Heart right ventricle (tissue), 16 donors: ENCODE measurements at regions not wholly inside any gene's neighbourhood (a gene's known extent, or its start where the extent isn't known, plus 50 kb on each side); places are given as distances from the start of the nearest gene placed in this dataset.
"Not testable (repeated sequence)": the region's sequence is repeated elsewhere in the genome, so short reads cannot be mapped to it uniquely, and the experiment has no call there.

ENCODE experiments used
- ATAC-seq, 8 donors: fragments of 200-7000 bp; cut with Tn5 transposase; one replicate each; pipeline ENCODE4 v1.9.1; 2020; ENCODE audit warnings: mild to moderate bottlenecking in 8 of 8, moderate library complexity in 8 of 8, moderate number of reproducible peaks in 1 of 8
- DNase-seq, 2 donors: peaks; one replicate each; pipeline ENCODE4 v3.0.0-alpha.2; 2020
- H3K27ac ChIP-seq, 10 donors: fragments of 200-600 bp; sonication (generic) in 2 of 10; one replicate each; pipeline versions ENCODE4 v1.5.0 to v1.8.0; 2020 to 2022; ENCODE audit warnings: mild to moderate bottlenecking in 3 of 10
- H3K27me3 ChIP-seq, 7 donors: fragments of 200-600 bp; one replicate each; pipeline ENCODE4 v1.8.0; 2021 to 2022; ENCODE audit warnings: mild to moderate bottlenecking in 2 of 7
- H3K36me3 ChIP-seq, 9 donors: fragments of 200-600 bp; sonication (generic) in 1 of 9; one replicate each; pipeline versions ENCODE4 v1.5.0 to v1.8.0; 2020 to 2022; ENCODE audit warnings: mild to moderate bottlenecking in 2 of 9
- H3K4me1 ChIP-seq, 9 donors: fragments of 200-600 bp; sonication (generic) in 1 of 9; one replicate each; pipeline versions ENCODE4 v1.5.0 to v1.8.0; 2020 to 2022; ENCODE audit warnings: mild to moderate bottlenecking in 4 of 9
- H3K4me3 ChIP-seq, 10 donors: fragments of 200-600 bp; sonication (generic) in 2 of 10; one replicate each; pipeline versions ENCODE4 v1.5.0 to v1.8.0; 2020 to 2022; ENCODE audit warnings: mild to moderate bottlenecking in 7 of 10, moderate library complexity in 2 of 10
- H3K9me3 ChIP-seq, 11 donors: fragments of 200-600 bp in 10 of 11; sonication (generic) in 2 of 11; one replicate each; pipeline versions ENCODE4 v1.5.0 to v1.8.0; 2013 to 2022; ENCODE audit warnings: mild to moderate bottlenecking in 2 of 11, control low read depth in 1 of 11, moderate library complexity in 1 of 11
- WGBS, 2 donors: extraction: QIAGEN DNeasy Blood & Tissue Kit; methylation state at CpG; one replicate each; pipeline ENCODE4 v1.1.7; 2013; ENCODE audit warnings: inconsistent platforms in 1 of 2; 5-methylcytosine and 5-hydroxymethylcytosine counted together
- intact Hi-C, 10 donors: fragments of 100-400 bp; cut with DNase I; formaldehyde crosslinking; loops; one replicate each; pipeline versions ENCODE4 v1.11.1 to v1.14.2; 2022
- TF ChIP-seq, protein P1 (sequence below), 9 donors: fragments of 200-600 bp; sonication (generic) in 2 of 9; IDR thresholded peaks; one replicate each; pipeline versions ENCODE4 v1.5.0 to v1.8.0; 2021 to 2022; ENCODE audit warnings: antibody characterized with exemption in 9 of 9, mild to moderate bottlenecking in 5 of 9, moderate library complexity in 1 of 9
- donor health status: Arrhythmogenic right ventricular cardiomyopathy.
- donor health status: ischemic (EF 13 %, LVEDD 7.1; RV severe dilation, severe dysfunction).
- donor health status: healthy with polysubstance abuse.
- donor health status: DM: no; HTN: yes; CAD: no.
- donor health status: DM: no; HTN: no; CAD: no.
- donor health status: ischemic (EF 25% LVEDD 6.9; RV normal size, moderate dysfunction).
- donor health status: ischemic (EF 25% LVEDD 5.7; RV mildly dilated, moderate dysfunction).
- donor health status: healthy.
- donor health status: DM: yes; HTN: yes; CAD: no.
- donor health status: Ischemic cardiomyopathy.
- donor health status: ischemic (EF 35%, LVEDD 5.7; RV mildly dilated, moderate dysfunction).
- donor health status: nonischemic (EF 11% LVEDD 7.7; RV severe dilation, severe dysfunction).
- donor health status: DM: yes; HTN: yes; CAD: no.
- donor health status: PGD.
- donor health status: ischemic (EF 29% LVEDD 5.4; RV normal size, mild dysfunction).
- donor health status: nonischemic (EF 23%, LVEDD 6.1; RV moderate dilation, normal function).

DNA sequence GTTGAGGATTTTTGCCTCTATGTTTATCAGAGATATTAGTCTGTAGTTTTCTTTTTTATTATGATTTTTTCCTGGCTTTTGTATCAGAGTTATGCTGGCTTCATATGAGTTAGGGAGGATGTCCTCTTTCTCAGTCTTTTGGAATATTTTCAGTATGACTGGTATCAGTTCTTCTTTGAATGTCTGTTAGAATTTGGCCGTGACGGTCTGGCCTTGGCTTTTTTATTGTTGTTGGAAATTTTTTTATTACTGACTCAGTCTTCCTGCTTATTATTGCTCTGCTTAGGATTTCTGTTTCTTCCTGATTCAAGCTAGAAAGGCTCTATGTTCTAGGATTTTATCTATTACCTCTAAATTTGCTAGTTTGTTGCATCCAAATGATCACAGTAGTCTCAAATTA, 421.9 kb downstream of the CDH10 start:
- WGBS, 2 donors, result 65 to 77% methylated on average over 2 of the region's 2 CpGs
- Histone ChIP-seq H3K36me3 (no peaks in the 10 kb centered on the region), H3K9me3 (peaks cover 0 to 36% (median 0%) of the 10 kb centered on the region in 11 donors), H3K27ac (no peak overlapping the region), H3K27me3 (no peaks in the 10 kb centered on the region), H3K4me1 (no peaks in the 10 kb centered on the region), H3K4me3 (no peak overlapping the region)
- no peak for ATAC-seq
- TF ChIP-seq, protein P1, sequence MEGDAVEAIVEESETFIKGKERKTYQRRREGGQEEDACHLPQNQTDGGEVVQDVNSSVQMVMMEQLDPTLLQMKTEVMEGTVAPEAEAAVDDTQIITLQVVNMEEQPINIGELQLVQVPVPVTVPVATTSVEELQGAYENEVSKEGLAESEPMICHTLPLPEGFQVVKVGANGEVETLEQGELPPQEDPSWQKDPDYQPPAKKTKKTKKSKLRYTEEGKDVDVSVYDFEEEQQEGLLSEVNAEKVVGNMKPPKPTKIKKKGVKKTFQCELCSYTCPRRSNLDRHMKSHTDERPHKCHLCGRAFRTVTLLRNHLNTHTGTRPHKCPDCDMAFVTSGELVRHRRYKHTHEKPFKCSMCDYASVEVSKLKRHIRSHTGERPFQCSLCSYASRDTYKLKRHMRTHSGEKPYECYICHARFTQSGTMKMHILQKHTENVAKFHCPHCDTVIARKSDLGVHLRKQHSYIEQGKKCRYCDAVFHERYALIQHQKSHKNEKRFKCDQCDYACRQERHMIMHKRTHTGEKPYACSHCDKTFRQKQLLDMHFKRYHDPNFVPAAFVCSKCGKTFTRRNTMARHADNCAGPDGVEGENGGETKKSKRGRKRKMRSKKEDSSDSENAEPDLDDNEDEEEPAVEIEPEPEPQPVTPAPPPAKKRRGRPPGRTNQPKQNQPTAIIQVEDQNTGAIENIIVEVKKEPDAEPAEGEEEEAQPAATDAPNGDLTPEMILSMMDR (IDR thresholded peaks at IDR 0.05), result no peak
- intact Hi-C loops, result no loop called here
- no peak for DNase-seq

DNA sequence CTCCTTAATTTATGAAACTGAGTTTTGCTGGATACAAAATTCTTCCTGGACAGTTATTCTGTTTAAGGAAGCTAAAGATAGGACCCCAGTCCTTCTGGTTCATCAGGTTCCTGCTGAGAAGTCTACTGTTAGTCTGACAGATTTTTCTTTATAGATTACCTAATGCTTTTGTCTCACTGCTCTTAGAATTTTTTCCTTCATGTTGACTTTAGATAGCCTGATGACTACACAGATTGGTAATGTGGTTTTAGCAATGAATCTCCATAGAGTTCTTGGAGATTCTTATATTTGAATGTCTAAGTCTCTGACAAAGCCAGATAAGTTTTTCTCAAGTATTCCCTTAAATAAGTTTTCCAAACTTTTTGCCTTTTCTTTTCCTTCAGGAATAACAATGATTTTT, 419.7 kb downstream of the CDH10 start:
- Histone ChIP-seq H3K9me3 (peaks cover 0 to 32% (median 0%) of the 10 kb centered on the region in 11 donors), H3K27me3 (no peaks in the 10 kb centered on the region), H3K4me1 (no peaks in the 10 kb centered on the region), H3K4me3 (no peak overlapping the region), H3K36me3 (no peaks in the 10 kb centered on the region), H3K27ac (no peak overlapping the region)
- DNase-seq (no peak), ATAC-seq (no peak)
- intact Hi-C loops, result no loop called here
- TF ChIP-seq, protein P1 (IDR thresholded peaks at IDR 0.05), result no peak

DNA sequence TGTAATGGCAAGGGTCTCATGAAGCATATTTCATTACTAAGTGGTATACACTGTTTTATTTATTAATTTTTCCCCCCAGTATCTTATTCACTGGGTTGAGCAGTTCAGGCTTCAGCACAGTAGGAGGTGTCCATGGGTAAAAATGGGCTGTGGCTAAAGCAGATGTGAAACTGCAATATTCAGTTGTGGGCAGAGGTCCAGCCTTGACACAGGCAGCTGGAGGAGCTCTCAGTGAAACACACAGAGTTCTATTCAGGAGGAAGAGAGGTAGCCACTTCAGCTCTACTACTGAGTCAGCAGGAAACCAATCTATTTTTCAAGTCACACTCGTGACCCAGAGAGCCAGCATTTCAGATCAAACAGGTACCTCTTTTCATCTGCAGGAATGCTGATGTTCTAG, 418.3 kb downstream of the CDH10 start:
- no peak for DNase-seq
- H3K27ac ChIP-seq, result no peak overlapping the region
- intact Hi-C loops, result no loop called here
- no peaks in the 10 kb centered on the region for H3K36me3 ChIP-seq
- H3K27me3 ChIP-seq, result no peaks in the 10 kb centered on the region
- no peaks in the 10 kb centered on the region for H3K4me1 ChIP-seq
- 52 to 67% methylated on average over 1 of the region's 1 CpG for WGBS, 2 donors
- H3K9me3 ChIP-seq, result peaks cover 0 to 20% (median 0%) of the 10 kb centered on the region in 11 donors
- TF ChIP-seq, protein P1 (IDR thresholded peaks at IDR 0.05), result no peak
- peak in 1 of 8 donors; percentile 46 for ATAC-seq
- no peak overlapping the region for H3K4me3 ChIP-seq

DNA sequence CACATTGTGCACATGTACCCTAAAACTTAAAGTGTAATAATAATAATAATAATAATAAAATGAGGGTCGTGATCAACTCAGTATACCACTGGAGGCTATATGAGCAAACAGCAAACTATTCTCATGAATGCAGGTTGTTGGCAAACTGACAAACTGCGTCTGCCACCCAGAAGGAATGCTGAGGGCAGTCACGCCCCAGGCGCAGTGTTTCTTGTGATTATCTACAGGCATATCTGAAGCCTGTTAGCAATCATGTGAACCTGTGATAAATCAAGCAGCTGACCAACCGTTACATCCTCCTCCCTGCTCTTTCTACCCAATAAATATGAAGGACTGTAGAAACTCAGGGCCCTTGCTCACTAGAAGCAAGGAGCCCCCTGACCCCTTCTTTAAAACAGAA, 416.9 kb downstream of the CDH10 start:
- H3K9me3 ChIP-seq, H3K4me1 ChIP-seq, H3K4me3 ChIP-seq, intact Hi-C loops, H3K36me3 ChIP-seq, H3K27ac ChIP-seq, H3K27me3 ChIP-seq, DNase-seq, ATAC-seq: not testable (repeated sequence)
- WGBS, 2 donors, result 54 to 62% methylated on average over 5 of the region's 5 CpGs

DNA sequence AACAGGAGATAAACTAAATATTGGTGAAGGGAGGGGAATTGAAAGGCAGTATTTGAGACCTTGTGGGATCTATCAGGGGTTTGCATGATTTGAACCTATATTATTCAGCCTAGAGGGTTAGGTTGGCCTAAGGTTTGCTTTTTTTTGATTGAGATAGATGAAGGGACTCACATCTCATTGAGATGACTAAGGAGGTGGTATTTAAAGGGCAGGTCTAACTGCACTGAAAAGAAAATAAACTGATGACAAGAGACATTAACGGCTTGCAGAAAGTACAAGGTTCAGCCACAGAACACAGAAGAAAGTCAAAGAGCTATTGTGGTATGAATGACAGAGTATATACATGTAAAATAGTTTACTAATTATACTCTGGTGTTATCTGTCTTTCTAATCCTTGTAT, 412.7 kb downstream of the CDH10 start:
- Histone ChIP-seq H3K27me3 (no peaks in the 10 kb centered on the region), H3K36me3 (no peaks in the 10 kb centered on the region), H3K27ac (no peak overlapping the region), H3K4me1 (no peaks in the 10 kb centered on the region), H3K9me3 (no peaks in the 10 kb centered on the region), H3K4me3 (no peak overlapping the region)
- TF ChIP-seq, protein P1 (IDR thresholded peaks at IDR 0.05), result no peak
- intact Hi-C loops, result loop anchor here in 1 of 10 donors (5.0 kb wide), 1 partner anchor 410 kb away; the partner anchor contains the start of gene CDH10
- WGBS, 2 donors, result 56% methylated on average over 1 of the region's 1 CpG
- no peak for ATAC-seq
- DNase-seq, result no peak
